SH-SY5Y (cell line): ENCODE measurements at regions not wholly inside any gene's neighbourhood (a gene's known extent, or its start where the extent isn't known, plus 50 kb on each side); places are given as distances from the start of the nearest gene placed in this dataset.

Source experiments
- GATA2 ChIP-seq: IDR thresholded peaks from 2 replicates; pipeline ENCODE4 v1.6.1; 2011; ENCODE audit warnings: mild to moderate bottlenecking, low read depth, low read length
- GATA3 ChIP-seq: IDR thresholded peaks from 2 replicates; pipeline ENCODE4 v1.6.1; 2011; ENCODE audit warnings: low read depth, mild to moderate bottlenecking, low read length, moderate library complexity

DNA sequence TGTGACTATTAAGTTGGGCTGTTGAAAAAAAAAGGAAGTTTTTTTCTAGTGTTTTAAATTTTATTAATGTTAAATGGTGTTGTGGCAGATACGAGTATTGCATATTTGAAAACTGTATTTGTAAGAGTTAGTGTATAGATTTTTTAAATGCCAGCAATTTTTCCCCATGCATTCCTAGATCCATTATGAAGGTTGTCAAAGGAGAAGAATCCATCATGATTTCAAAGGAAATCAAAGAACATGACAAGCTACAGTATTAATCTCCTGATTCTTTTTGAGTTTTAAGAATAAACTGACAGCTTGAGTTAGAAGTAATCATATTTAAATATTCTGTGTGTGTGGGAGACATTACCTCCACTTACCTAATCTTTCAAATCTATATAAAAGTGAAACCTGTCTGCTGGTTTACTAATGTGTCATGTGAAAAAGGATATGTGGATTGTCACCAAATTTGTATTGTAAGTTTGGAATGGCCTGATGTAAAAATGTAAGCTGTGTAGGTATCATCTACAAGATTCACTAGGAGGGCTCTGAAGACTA lies 111.0 kb upstream of the HS3ST5 start:
- TF ChIP-seq GATA2 (no peak), GATA3 (no peak)
